WTC11 (cell line): ENCODE measurements at regions not wholly inside any gene's neighbourhood (a gene's known extent, or its start where the extent isn't known, plus 50 kb on each side); places are given as distances from the start of the nearest gene placed in this dataset.

Source experiments
- ATAC-seq: fragments of 200-7000 bp; cut with Tn5 transposase; 2 replicates; pipeline ENCODE4 v1.10.0; 2021; ENCODE audit warnings: mild to moderate bottlenecking, moderate library complexity
- CTCF ChIA-PET: fragments of 300-600 bp; sonication (Branson Sonifier 250); formaldehyde crosslinking; loops from one replicate; lab custom pipeline; 2021; ENCODE audit warnings: antibody characterized with exemption; lab: Charles Lee
- POLR2A ChIA-PET: fragments of 350-600 bp; sonication (Branson Sonifier 250); formaldehyde crosslinking; loops from one replicate; lab custom pipeline; 2021; ENCODE audit warnings: antibody characterized with exemption; lab: Charles Lee
- DNase-seq: peaks from one replicate; pipeline ENCODE4 v3.0.0; 2021; ENCODE audit warnings: low spot score
- H3K27ac Mint-ChIP-seq: 2 replicates; pipeline ENCODE4 v1.8.0; 2021; ENCODE audit warnings: mixed read lengths
- H3K27me3 Mint-ChIP-seq: 2 replicates; pipeline ENCODE4 v1.8.0; 2021; ENCODE audit warnings: low read depth, mild to moderate bottlenecking, moderate library complexity, mixed read lengths
- H3K36me3 Mint-ChIP-seq: 2 replicates; pipeline ENCODE4 v1.8.0; 2021; ENCODE audit warnings: mixed read lengths
- H3K4me1 Mint-ChIP-seq: 2 replicates; pipeline ENCODE4 v1.8.0; 2022; ENCODE audit warnings: mixed read lengths
- H3K4me3 Mint-ChIP-seq: 2 replicates; pipeline ENCODE4 v1.8.0; 2021; ENCODE audit warnings: mild to moderate bottlenecking, moderate library complexity, mixed read lengths
- H3K9me3 Mint-ChIP-seq: 2 replicates; pipeline ENCODE4 v1.8.0; 2021; ENCODE audit warnings: mixed read lengths
- CTCF ChIP-seq: fragments of 200-600 bp; IDR thresholded peaks from 2 replicates; pipeline ENCODE4 v1.8.0; 2022; ENCODE audit warnings: antibody characterized with exemption
- E2F4 ChIP-seq: sonication (generic); formaldehyde crosslinking; IDR thresholded peaks from 2 replicates; pipeline ENCODE4 v1.8.1; 2022; ENCODE audit warnings: low read depth, mild to moderate bottlenecking, moderate library complexity, missing genetic modification reagents, borderline replicate concordance
- ESRRA ChIP-seq: sonication (generic); formaldehyde crosslinking; IDR thresholded peaks from 2 replicates; pipeline ENCODE4 v1.8.1; 2022; ENCODE audit warnings: mild to moderate bottlenecking, missing genetic modification reagents, borderline replicate concordance
- MLX ChIP-seq: sonication (generic); formaldehyde crosslinking; IDR thresholded peaks from 2 replicates; pipeline ENCODE4 v1.8.1; 2023; ENCODE audit warnings: mild to moderate bottlenecking, missing genetic modification reagents, moderate library complexity
- PRDM15 ChIP-seq: sonication (generic); formaldehyde crosslinking; IDR thresholded peaks from 2 replicates; pipeline ENCODE4 v1.8.0; 2022; ENCODE audit warnings: missing genetic modification reagents
- SMAD4 ChIP-seq: sonication (generic); formaldehyde crosslinking; IDR thresholded peaks from 2 replicates; pipeline ENCODE4 v1.8.0; 2022; ENCODE audit warnings: mild to moderate bottlenecking, missing genetic modification reagents
- STAT6 ChIP-seq: sonication (generic); formaldehyde crosslinking; conservative IDR thresholded peaks from 2 replicates; pipeline ENCODE4 v1.8.1; 2023; ENCODE audit warnings: mild to moderate bottlenecking, low read depth, missing genetic modification reagents, moderate library complexity
- ZBTB21 ChIP-seq: sonication (generic); formaldehyde crosslinking; IDR thresholded peaks from 2 replicates; pipeline ENCODE4 v1.8.1; 2023; ENCODE audit warnings: mild to moderate bottlenecking, missing genetic modification reagents, borderline replicate concordance
- ZNF425 ChIP-seq: fragments of 250-450 bp; sonication (Bioruptor Pico); conservative IDR thresholded peaks from 2 replicates; pipeline ENCODE4 v1.9.0; 2021; ENCODE audit warnings: mild to moderate bottlenecking
- ZNF512 ChIP-seq: sonication (generic); formaldehyde crosslinking; IDR thresholded peaks from 2 replicates; pipeline ENCODE4 v1.8.1; 2022; ENCODE audit warnings: missing genetic modification reagents, borderline replicate concordance
- ZNF532 ChIP-seq: fragments of 250-450 bp; sonication (Bioruptor Pico); IDR thresholded peaks from 2 replicates; pipeline ENCODE4 v1.9.0; 2021; ENCODE audit warnings: mild to moderate bottlenecking, borderline replicate concordance

- TF ChIP-seq ZNF425 (no peak), E2F4 (CRISPR knock-in tag) (no peak), PRDM15 (CRISPR knock-in tag) (no peak), SMAD4 (CRISPR knock-in tag) (no peak), ZNF532 (CRISPR knock-in tag) (no peak), MLX (CRISPR knock-in tag) (no peak)
These were observed 411.2 kb downstream of the ETV1 start (continued) for GRCh38 chr7:13578294-13578693.

- CTCF ChIA-PET = no interaction called here
- POLR2A ChIA-PET = no interaction called here
- H3K36me3 Mint-ChIP-seq = no peaks in the 10 kb centered on the region; the same call in 1 of the 2 replicates
- no peak for ATAC-seq
- peaks cover 14% of the 10 kb centered on the region for H3K4me1 Mint-ChIP-seq
- DNase-seq = no peak
- no peak overlapping the region for H3K4me3 Mint-ChIP-seq
- H3K9me3 Mint-ChIP-seq = peaks cover 13% of the 10 kb centered on the region
- no peaks in the 10 kb centered on the region for H3K27me3 Mint-ChIP-seq
- H3K27ac Mint-ChIP-seq = no peak overlapping the region
- TF ChIP-seq ZBTB21 (CRISPR knock-in tag) (no peak), ESRRA (no peak), STAT6 (CRISPR knock-in tag) (no peak), SMAD4 (CRISPR knock-in tag) (no peak), CTCF (no peak), ZNF512 (CRISPR knock-in tag) (no peak)
These were observed 408.4 kb downstream of the ETV1 start for GRCh38 chr7:13581097-13581496.
